ENCODE measurements at regions not wholly inside any gene's neighbourhood (a gene's known extent, or its start where the extent isn't known, plus 50 kb on each side); places are given as distances from the start of the nearest gene placed in this dataset.

DNA sequence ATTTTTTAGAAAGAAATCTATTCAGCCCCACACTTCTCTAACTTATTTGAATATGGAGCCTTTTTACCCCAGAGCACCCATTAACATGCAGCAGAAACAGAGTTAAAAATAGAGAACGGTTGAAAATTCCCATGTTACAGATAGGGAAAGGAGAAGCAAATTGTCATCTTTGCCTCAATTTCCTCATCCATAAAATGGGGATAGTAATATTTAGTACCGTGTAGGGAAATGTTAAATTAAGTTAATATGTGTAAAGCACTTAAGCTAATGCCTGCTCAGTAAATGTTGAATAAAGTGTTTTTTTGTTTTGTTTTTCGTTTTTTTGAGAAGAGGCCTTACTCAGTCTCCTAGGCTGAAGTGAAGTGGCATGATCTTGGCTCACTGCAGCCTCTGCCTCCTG, 50.3 kb downstream of the NAV1 start:
- Mint-ChIP-seq H3K36me3 (no peaks in the 10 kb centered on the region), H3K4me1 (peaks cover 0 to 5% of the 10 kb centered on the region in 2 donors), H3K27ac (no peak overlapping the region), H3K9me3 (no peaks in the 10 kb centered on the region), H3K4me3 (no peak overlapping the region), H3K27me3 (no peaks in the 10 kb centered on the region)
- ATAC-seq (replicated peaks), result no peak
- no peak for DNase-seq

DNA sequence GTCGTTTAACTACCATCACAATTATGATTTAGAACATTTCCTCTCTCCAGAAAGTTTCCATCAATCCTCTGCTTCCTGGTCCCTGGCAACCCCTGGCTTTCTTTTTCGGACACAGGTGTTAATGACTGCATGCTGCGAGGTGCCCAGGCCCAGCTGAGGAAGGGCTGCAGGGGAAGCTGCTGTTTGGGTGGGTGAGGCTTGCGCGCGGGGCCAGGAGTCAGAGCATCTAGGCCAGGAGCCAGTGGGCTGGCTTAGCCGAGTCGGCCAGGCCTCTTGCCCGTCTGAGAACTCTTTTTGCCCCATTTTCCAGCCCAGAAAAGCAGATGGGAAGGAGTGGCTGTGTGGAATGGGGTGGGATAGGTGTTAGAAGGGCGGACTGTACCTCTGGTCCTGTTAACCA, 51.5 kb downstream of the NAV1 start:
- Mint-ChIP-seq H3K4me1 (no peaks in the 10 kb centered on the region), H3K27me3 (peaks cover 0 to 4% of the 10 kb centered on the region in 2 donors), H3K9me3 (no peaks in the 10 kb centered on the region), H3K27ac (peak overlapping the region; percentile 61), H3K36me3 (no peaks in the 10 kb centered on the region), H3K4me3 (no peak overlapping the region)
- ATAC-seq (replicated peaks) (no peak), DNase-seq (no peak)

DNA sequence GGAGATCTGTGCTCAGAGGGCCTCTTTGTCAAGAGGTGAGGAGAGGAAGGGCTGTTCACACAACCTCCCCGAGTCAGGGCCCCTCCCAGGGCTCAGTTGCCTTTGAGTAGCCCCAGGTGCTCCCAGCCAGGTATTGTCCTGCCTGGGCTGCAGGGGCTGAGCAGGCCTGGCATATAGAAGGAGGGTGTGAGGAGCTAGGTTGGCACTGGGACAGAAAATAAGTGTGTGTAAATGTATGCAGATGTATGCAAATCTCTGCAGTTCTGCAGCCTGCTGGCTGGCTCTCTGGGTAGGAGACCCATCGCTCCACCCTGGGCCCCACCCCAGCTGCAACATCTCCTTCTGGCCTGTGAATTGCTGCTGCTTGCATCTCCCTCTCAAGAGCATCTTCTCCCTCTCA, 52.4 kb downstream of the NAV1 start:
- H3K27ac Mint-ChIP-seq, result no peak overlapping the region

DNA sequence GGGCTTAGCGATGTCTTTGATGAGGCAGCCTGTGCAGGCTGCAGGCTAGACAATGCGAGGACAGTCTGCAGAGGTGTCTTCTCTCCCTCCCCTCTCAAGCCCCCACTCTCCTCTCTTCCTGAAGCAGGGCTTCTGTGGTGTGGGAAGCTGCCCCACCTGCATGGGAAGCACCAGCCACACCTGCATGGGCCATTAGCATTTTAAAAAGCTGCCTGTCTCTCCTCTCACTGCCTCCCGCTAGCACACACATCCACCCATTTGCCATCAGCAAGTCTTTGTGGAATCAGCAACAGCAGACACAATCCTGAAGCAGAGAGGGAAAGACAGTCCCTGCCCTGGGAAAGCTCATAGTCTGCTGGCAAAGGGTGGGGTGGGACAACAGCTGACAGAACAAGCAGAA, 53.1 kb downstream of the NAV1 start:
- DNase-seq (no peak), ATAC-seq (replicated peaks) (no peak)
- Mint-ChIP-seq H3K27me3 (peaks cover 0 to 4% of the 10 kb centered on the region in 2 donors), H3K4me1 (no peaks in the 10 kb centered on the region), H3K4me3 (no peak overlapping the region), H3K36me3 (no peaks in the 10 kb centered on the region), H3K9me3 (no peaks in the 10 kb centered on the region), H3K27ac (no peak overlapping the region)

More for the DNA sequence above, 52.4 kb downstream of the NAV1 start:
- no peaks in the 10 kb centered on the region for H3K9me3 Mint-ChIP-seq
- peaks cover 0 to 4% of the 10 kb centered on the region in 2 donors for H3K27me3 Mint-ChIP-seq
- ATAC-seq (replicated peaks), result no peak
- H3K4me3 Mint-ChIP-seq, result no peak overlapping the region
- no peaks in the 10 kb centered on the region for H3K36me3 Mint-ChIP-seq
- H3K4me1 Mint-ChIP-seq, result no peaks in the 10 kb centered on the region
- DNase-seq, result no peak

DNA sequence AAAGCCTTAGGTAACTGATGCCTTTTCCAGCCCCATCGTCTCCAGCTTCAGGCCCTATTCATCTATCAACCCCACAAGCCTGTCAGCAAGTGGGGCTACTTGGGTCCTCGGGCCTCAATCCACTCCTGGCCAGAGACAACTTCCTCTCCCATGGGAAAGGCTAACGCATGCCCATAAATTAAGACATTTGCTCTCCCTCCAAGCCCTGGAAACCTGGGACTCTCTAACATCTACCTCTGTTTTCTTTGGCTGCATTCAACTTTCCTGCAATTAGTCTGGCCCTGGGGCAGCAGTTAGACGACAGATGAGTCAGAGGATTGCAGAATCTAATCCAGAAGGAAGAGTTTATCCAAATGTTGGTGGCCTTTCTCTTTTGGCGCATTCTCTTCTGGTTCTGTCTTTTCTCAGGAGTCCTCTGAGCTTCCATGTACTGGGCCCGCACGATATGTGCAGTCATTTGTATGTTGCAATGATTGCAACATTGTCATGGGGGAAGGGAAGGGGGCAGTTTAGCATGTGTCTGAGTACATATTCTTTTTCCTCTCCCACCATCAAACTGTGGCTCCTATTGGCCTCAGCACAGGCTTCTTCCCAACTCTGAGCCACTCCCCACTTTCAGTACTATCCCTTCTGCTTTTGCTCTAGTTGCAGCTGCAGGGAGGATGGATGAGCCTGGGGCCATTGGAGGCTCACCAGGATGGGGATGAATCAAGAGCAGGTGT, 54.4 kb downstream of the NAV1 start:
- H3K9me3 Mint-ChIP-seq, result no peaks in the 10 kb centered on the region
- ATAC-seq (replicated peaks) (no peak), DNase-seq (no peak)

DNA sequence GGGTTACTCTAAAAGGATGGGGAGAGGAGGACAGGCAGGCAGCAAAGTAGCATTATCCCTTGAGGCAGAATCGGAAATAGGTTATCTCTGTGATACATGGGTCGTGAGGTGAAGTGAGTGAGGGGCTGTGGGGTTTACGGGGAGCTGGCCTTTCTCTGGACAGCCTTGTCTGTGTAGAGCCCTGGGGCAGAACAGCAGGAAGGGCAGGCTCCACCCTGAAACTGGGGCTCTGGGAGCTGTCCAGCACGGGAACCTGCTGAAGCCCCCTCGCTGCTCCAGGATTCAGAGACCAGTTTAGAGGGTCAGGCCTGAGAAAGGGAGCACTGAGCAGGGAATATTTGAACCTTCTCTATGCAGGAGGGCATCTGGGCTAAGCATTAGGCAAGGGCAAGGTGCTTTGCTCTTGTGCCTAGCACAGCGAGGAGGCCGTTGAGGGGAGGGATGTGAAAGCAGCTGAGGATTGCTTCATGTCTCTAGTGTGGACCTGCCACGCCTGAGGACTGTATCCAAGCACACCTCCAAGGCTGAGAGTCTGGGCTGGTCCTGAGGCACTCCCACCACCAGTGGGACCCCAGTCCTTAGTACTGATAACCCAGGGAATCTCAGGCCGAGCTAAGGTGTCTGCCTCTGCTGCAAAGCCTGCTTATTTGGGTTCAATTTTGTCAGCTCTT, 55.8 kb downstream of the NAV1 start:
- Mint-ChIP-seq H3K9me3 (no peaks in the 10 kb centered on the region), H3K27me3 (peaks cover 0 to 4% of the 10 kb centered on the region in 2 donors)

More for the DNA sequence above, 54.4 kb downstream of the NAV1 start:
- Mint-ChIP-seq H3K4me3 (no peak overlapping the region), H3K36me3 (no peaks in the 10 kb centered on the region), H3K27me3 (peaks cover 0 to 4% of the 10 kb centered on the region in 2 donors), H3K27ac (no peak overlapping the region), H3K4me1 (peaks cover 0 to 3% of the 10 kb centered on the region in 2 donors)

GRCh38 chr1:201595381-201595780, 56.5 kb downstream of the NAV1 start:
- no peak for DNase-seq
- peaks cover 4 to 6% of the 10 kb centered on the region in 2 donors for H3K4me1 Mint-ChIP-seq
- H3K4me3 Mint-ChIP-seq, result no peak overlapping the region
- H3K27me3 Mint-ChIP-seq, result peaks cover 4 to 5% of the 10 kb centered on the region in 2 donors
- H3K9me3 Mint-ChIP-seq, result no peaks in the 10 kb centered on the region
- H3K27ac Mint-ChIP-seq, result no peak overlapping the region
- no peaks in the 10 kb centered on the region for H3K36me3 Mint-ChIP-seq
- ATAC-seq (replicated peaks), result no peak

More for the DNA sequence above, 55.8 kb downstream of the NAV1 start:
- Mint-ChIP-seq H3K4me1 (peaks cover 0 to 3% of the 10 kb centered on the region in 2 donors), H3K27ac (no peak overlapping the region), H3K4me3 (no peak overlapping the region), H3K36me3 (no peaks in the 10 kb centered on the region)
- DNase-seq, result no peak
- ATAC-seq (replicated peaks), result no peak

- Mint-ChIP-seq H3K9me3 (no peaks in the 10 kb centered on the region), H3K4me3 (no peak overlapping the region), H3K36me3 (no peaks in the 10 kb centered on the region), H3K4me1 (peaks cover 4 to 6% of the 10 kb centered on the region in 2 donors), H3K27ac (no peak overlapping the region), H3K27me3 (peaks cover 4 to 5% of the 10 kb centered on the region in 2 donors)
- no peak for ATAC-seq (replicated peaks)
- no peak for DNase-seq
These were observed 57.4 kb downstream of the NAV1 start for GRCh38 chr1:201596101-201596868.

- H3K4me3 Mint-ChIP-seq, result no peak overlapping the region
- H3K36me3 Mint-ChIP-seq, result no peaks in the 10 kb centered on the region
- DNase-seq (no peak), ATAC-seq (replicated peaks) (no peak)
- H3K9me3 Mint-ChIP-seq, result no peaks in the 10 kb centered on the region
- peaks cover 4 to 5% of the 10 kb centered on the region in 2 donors for H3K27me3 Mint-ChIP-seq
- H3K27ac Mint-ChIP-seq, result no peak overlapping the region
- peaks cover 4 to 6% of the 10 kb centered on the region in 2 donors for H3K4me1 Mint-ChIP-seq
These were observed 58.8 kb downstream of the NAV1 start for GRCh38 chr1:201597551-201598230.

DNA sequence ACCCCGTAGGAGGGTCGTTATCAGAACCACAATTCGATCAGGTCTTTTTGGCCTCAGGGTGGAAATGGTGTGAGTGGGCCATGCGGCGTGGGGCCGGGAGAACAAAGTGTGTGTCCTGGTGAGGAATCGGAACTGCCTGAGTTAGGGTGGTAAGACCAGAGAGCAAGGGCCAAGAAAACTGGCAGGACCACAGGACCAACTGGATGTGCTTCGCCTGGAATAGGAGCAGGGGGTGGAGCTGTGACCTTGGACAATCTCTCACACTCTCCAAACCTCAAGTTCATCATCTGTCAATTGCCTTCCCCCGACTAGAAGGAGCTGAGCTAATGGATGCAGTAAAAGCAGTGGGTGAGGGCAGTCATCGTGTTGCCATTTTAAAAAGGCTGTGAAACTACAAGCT, 59.5 kb downstream of the NAV1 start:
- Mint-ChIP-seq H3K27me3 (peaks cover 4 to 5% of the 10 kb centered on the region in 2 donors), H3K4me1 (peaks cover 4 to 6% of the 10 kb centered on the region in 2 donors), H3K27ac (no peak overlapping the region), H3K36me3 (no peaks in the 10 kb centered on the region), H3K9me3 (no peaks in the 10 kb centered on the region), H3K4me3 (no peak overlapping the region)
- no peak for DNase-seq
- ATAC-seq (replicated peaks), result no peak

DNA sequence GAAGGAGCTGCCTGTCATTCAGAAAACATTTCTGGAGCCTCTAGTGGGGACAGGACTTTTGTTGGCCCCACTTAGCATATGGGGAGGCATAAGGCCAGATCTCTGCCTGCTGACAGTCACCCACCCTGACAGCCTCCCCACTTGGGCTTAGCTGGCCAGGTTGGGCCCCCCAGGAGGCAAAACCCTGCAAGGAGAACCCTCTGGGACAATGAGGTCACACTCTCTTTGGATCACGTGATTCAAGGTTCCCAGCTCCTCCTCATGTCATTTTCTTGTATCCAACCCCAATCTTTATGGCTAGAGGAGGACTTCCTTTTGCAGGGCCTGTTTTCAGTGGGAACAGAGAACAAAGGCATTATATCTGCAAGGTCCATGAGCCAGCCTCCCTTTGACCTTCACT, 60.0 kb downstream of the NAV1 start:
- peaks cover 4 to 5% of the 10 kb centered on the region in 2 donors for H3K27me3 Mint-ChIP-seq

DNA sequence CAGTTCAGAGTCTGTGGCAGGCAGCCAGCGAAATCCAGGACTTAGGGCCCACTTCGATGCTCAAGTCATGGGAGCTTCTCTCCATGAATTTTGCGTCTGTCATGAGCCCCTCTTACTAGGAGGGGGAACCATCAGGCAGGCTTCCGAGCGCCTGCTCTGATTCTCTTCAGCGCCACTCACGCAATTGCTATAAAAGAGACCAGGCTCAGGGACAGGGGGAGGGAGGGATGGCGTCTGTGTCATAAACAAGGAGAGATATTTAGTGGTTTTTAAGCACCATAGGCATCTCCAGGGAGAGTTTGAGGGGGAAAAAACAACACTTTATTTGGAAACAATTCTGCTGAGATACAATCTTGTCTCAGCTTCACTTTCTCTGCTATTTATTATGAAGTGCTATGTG, 60.6 kb downstream of the NAV1 start:
- Mint-ChIP-seq H3K4me3 (no peak overlapping the region), H3K36me3 (no peaks in the 10 kb centered on the region), H3K27me3 (peaks cover under 1 to 5% of the 10 kb centered on the region in 2 donors), H3K9me3 (no peaks in the 10 kb centered on the region), H3K27ac (no peak overlapping the region), H3K4me1 (peaks cover 4 to 6% of the 10 kb centered on the region in 2 donors)
- ATAC-seq (replicated peaks) (no peak), DNase-seq (no peak)

More for the DNA sequence above, 60.0 kb downstream of the NAV1 start:
- no peak overlapping the region for H3K27ac Mint-ChIP-seq
- no peak overlapping the region for H3K4me3 Mint-ChIP-seq
- no peaks in the 10 kb centered on the region for H3K9me3 Mint-ChIP-seq
- H3K4me1 Mint-ChIP-seq, result peaks cover 4 to 6% of the 10 kb centered on the region in 2 donors
- DNase-seq (no peak), ATAC-seq (replicated peaks) (no peak)
- H3K36me3 Mint-ChIP-seq, result no peaks in the 10 kb centered on the region

GRCh38 chr1:201602413-201603265, 63.7 kb downstream of the NAV1 start:
- no peak for ATAC-seq (replicated peaks)

More at GRCh38 chr1:201602413-201603265, 63.7 kb downstream of the NAV1 start:
- no peak for DNase-seq
- Mint-ChIP-seq H3K27ac (no peak overlapping the region), H3K4me3 (no peak overlapping the region), H3K4me1 (peaks cover 2 to 6% of the 10 kb centered on the region in 2 donors), H3K9me3 (no peaks in the 10 kb centered on the region), H3K36me3 (no peaks in the 10 kb centered on the region), H3K27me3 (peaks cover 0 to 5% of the 10 kb centered on the region in 2 donors)
